ENCODE measurements at regions not wholly inside any gene's neighbourhood (a gene's known extent, or its start where the extent isn't known, plus 50 kb on each side); places are given as distances from the start of the nearest gene placed in this dataset.

DNA sequence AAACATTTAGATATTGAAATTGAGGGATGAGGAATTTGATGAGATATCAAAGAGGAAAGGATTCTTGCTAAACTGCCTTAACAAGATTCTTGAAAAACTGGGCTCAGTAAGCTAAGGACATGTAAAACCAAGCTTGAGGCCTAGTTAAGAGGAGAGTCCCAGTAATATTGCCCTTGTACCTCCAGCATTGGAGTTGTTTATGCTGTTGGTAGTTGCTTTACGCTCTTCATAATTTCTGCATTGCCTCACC lies 156.1 kb upstream of the TRIM24 start:
- no peak for TF ChIP-seq GRHL2 (CRISPR knock-in tag; IDR thresholded peaks at IDR 0.05; ENCODE audit: insufficient replicate concordance, severe bottlenecking)
- TF ChIP-seq ZNF138 (CRISPR knock-in tag; conservative IDR thresholded peaks at IDR 0.05) = no peak
- TF ChIP-seq JAZF1 (CRISPR knock-in tag; IDR thresholded peaks at IDR 0.05) = no peak
- TF ChIP-seq, protein P1, sequence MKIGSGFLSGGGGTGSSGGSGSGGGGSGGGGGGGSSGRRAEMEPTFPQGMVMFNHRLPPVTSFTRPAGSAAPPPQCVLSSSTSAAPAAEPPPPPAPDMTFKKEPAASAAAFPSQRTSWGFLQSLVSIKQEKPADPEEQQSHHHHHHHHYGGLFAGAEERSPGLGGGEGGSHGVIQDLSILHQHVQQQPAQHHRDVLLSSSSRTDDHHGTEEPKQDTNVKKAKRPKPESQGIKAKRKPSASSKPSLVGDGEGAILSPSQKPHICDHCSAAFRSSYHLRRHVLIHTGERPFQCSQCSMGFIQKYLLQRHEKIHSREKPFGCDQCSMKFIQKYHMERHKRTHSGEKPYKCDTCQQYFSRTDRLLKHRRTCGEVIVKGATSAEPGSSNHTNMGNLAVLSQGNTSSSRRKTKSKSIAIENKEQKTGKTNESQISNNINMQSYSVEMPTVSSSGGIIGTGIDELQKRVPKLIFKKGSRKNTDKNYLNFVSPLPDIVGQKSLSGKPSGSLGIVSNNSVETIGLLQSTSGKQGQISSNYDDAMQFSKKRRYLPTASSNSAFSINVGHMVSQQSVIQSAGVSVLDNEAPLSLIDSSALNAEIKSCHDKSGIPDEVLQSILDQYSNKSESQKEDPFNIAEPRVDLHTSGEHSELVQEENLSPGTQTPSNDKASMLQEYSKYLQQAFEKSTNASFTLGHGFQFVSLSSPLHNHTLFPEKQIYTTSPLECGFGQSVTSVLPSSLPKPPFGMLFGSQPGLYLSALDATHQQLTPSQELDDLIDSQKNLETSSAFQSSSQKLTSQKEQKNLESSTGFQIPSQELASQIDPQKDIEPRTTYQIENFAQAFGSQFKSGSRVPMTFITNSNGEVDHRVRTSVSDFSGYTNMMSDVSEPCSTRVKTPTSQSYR (CRISPR knock-in tag; IDR thresholded peaks at IDR 0.05) = no peak
- TF ChIP-seq ZNF121 (CRISPR knock-in tag; IDR thresholded peaks at IDR 0.05) = no peak
- TF ChIP-seq MYBL2 (CRISPR knock-in tag; IDR thresholded peaks at IDR 0.05) = no peak
- no peak for TF ChIP-seq GABPB1 (CRISPR knock-in tag; IDR thresholded peaks at IDR 0.05)
- TF ChIP-seq NFATC4 (CRISPR knock-in tag; IDR thresholded peaks at IDR 0.05) = no peak
- TF ChIP-seq, protein P2, sequence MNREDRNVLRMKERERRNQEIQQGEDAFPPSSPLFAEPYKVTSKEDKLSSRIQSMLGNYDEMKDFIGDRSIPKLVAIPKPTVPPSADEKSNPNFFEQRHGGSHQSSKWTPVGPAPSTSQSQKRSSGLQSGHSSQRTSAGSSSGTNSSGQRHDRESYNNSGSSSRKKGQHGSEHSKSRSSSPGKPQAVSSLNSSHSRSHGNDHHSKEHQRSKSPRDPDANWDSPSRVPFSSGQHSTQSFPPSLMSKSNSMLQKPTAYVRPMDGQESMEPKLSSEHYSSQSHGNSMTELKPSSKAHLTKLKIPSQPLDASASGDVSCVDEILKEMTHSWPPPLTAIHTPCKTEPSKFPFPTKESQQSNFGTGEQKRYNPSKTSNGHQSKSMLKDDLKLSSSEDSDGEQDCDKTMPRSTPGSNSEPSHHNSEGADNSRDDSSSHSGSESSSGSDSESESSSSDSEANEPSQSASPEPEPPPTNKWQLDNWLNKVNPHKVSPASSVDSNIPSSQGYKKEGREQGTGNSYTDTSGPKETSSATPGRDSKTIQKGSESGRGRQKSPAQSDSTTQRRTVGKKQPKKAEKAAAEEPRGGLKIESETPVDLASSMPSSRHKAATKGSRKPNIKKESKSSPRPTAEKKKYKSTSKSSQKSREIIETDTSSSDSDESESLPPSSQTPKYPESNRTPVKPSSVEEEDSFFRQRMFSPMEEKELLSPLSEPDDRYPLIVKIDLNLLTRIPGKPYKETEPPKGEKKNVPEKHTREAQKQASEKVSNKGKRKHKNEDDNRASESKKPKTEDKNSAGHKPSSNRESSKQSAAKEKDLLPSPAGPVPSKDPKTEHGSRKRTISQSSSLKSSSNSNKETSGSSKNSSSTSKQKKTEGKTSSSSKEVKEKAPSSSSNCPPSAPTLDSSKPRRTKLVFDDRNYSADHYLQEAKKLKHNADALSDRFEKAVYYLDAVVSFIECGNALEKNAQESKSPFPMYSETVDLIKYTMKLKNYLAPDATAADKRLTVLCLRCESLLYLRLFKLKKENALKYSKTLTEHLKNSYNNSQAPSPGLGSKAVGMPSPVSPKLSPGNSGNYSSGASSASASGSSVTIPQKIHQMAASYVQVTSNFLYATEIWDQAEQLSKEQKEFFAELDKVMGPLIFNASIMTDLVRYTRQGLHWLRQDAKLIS (CRISPR knock-in tag; IDR thresholded peaks at IDR 0.05; ENCODE audit: borderline replicate concordance) = no peak
- TF ChIP-seq NFE2L1 (CRISPR knock-in tag; IDR thresholded peaks at IDR 0.05) = no peak
- TF ChIP-seq, protein P3, sequence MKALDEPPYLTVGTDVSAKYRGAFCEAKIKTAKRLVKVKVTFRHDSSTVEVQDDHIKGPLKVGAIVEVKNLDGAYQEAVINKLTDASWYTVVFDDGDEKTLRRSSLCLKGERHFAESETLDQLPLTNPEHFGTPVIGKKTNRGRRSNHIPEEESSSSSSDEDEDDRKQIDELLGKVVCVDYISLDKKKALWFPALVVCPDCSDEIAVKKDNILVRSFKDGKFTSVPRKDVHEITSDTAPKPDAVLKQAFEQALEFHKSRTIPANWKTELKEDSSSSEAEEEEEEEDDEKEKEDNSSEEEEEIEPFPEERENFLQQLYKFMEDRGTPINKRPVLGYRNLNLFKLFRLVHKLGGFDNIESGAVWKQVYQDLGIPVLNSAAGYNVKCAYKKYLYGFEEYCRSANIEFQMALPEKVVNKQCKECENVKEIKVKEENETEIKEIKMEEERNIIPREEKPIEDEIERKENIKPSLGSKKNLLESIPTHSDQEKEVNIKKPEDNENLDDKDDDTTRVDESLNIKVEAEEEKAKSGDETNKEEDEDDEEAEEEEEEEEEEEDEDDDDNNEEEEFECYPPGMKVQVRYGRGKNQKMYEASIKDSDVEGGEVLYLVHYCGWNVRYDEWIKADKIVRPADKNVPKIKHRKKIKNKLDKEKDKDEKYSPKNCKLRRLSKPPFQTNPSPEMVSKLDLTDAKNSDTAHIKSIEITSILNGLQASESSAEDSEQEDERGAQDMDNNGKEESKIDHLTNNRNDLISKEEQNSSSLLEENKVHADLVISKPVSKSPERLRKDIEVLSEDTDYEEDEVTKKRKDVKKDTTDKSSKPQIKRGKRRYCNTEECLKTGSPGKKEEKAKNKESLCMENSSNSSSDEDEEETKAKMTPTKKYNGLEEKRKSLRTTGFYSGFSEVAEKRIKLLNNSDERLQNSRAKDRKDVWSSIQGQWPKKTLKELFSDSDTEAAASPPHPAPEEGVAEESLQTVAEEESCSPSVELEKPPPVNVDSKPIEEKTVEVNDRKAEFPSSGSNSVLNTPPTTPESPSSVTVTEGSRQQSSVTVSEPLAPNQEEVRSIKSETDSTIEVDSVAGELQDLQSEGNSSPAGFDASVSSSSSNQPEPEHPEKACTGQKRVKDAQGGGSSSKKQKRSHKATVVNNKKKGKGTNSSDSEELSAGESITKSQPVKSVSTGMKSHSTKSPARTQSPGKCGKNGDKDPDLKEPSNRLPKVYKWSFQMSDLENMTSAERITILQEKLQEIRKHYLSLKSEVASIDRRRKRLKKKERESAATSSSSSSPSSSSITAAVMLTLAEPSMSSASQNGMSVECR (CRISPR knock-in tag; IDR thresholded peaks at IDR 0.05; ENCODE audit: borderline replicate concordance) = no peak
- no peak for TF ChIP-seq RORB (CRISPR knock-in tag; IDR thresholded peaks at IDR 0.05)
- no peak for TF ChIP-seq CREM (CRISPR knock-in tag; IDR thresholded peaks at IDR 0.05)
- TF ChIP-seq FOXJ3 (CRISPR knock-in tag; IDR thresholded peaks at IDR 0.05; ENCODE audit: borderline replicate concordance) = no peak
- no peak for TF ChIP-seq TCF7 (CRISPR knock-in tag; IDR thresholded peaks at IDR 0.05; ENCODE audit: low read depth)
- TF ChIP-seq, protein P4, sequence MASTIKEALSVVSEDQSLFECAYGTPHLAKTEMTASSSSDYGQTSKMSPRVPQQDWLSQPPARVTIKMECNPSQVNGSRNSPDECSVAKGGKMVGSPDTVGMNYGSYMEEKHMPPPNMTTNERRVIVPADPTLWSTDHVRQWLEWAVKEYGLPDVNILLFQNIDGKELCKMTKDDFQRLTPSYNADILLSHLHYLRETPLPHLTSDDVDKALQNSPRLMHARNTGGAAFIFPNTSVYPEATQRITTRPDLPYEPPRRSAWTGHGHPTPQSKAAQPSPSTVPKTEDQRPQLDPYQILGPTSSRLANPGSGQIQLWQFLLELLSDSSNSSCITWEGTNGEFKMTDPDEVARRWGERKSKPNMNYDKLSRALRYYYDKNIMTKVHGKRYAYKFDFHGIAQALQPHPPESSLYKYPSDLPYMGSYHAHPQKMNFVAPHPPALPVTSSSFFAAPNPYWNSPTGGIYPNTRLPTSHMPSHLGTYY (CRISPR knock-in tag; IDR thresholded peaks at IDR 0.05) = no peak
- TF ChIP-seq JUN (CRISPR knock-in tag; IDR thresholded peaks at IDR 0.05) = no peak
- no peak for TF ChIP-seq EMX1 (CRISPR knock-in tag; IDR thresholded peaks at IDR 0.05)
- TF ChIP-seq GTF2I (CRISPR knock-in tag; conservative IDR thresholded peaks at IDR 0.05) = no peak
- TF ChIP-seq ZNF219 (CRISPR knock-in tag; IDR thresholded peaks at IDR 0.05; ENCODE audit: borderline replicate concordance) = no peak
- H3K36me3 Mint-ChIP-seq = peaks cover 2% of the 10 kb centered on the region; the same call in 1 of the 2 replicates
- no peak overlapping the region for H3K4me3 Mint-ChIP-seq
- H3K4me1 Mint-ChIP-seq = peaks cover 13% of the 10 kb centered on the region
- H3K27ac Mint-ChIP-seq = no peak overlapping the region; the same call in 1 of the 2 replicates
- ChIA-PET CTCF (no interaction called here), POLR2A (no interaction called here)
- no peak for ATAC-seq
- no peak for DNase-seq (ENCODE audit: low spot score)
- no peaks in the 10 kb centered on the region; the same call in 1 of the 2 replicates for H3K9me3 Mint-ChIP-seq
- no peaks in the 10 kb centered on the region for H3K27me3 Mint-ChIP-seq (ENCODE audit: low read depth)
